ENCODE measurements at regions not wholly inside any gene's neighbourhood (a gene's known extent, or its start where the extent isn't known, plus 50 kb on each side); places are given as distances from the start of the nearest gene placed in this dataset.

DNA sequence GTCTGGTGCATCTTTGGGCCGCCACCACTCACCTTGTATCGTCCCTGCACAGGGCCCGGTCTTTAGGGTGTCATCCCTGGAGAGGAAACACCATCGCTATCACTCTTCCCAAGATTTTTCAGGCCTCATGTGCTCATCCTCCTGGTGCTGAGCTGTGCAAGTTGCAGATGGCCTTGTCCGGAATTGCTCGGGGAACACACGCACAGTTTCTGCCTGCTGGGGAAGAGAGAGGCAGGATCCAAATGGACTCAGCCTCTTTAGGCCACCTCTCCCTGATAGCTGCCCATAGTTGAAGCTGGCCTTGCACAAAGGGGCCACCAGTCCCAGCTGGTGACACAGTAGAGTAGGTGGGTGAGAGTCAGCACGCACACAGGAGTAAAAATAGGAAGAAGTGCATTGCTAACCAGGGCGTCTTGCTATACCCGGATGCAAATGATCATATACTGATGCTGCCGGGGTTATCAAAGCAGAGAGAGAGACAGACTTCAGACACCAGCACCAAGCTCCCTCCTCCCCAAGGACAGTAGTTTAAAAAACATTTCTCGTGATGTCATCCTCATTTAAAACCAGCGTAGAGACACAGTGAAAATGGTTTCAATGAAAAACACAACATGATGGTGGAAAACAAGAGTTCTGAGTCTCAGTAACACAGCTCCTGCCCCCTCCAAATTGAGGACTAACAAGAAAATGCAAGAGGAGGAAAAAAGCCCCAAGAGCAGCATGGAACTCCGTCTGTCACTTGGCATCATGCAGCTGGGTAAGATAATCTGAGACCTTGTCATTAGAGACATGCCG lies 147.5 kb upstream of the NCK2 start:
- POLR2A ChIA-PET (ENCODE audit: partially characterized antibody), result no interaction called here
- no peak overlapping the region for H2BK120ac ChIP-seq (replicated peaks; ENCODE audit: low read depth, low read length)
- H4K20me1 ChIP-seq (replicated peaks in 1 of 2; ENCODE audit: control insufficient read depth in 1 of 2, insufficient read depth in 2 of 2, low read length in 2 of 2), result no peaks in the 10 kb centered on the region
- H3K9ac ChIP-seq (replicated peaks in 1 of 4; ENCODE audit: extremely low read depth in 1 of 4, low read depth in 3 of 4, low read length in 3 of 4), result no peak overlapping the region
- no peak overlapping the region for H3K4me3 ChIP-seq (ENCODE audit: extremely low read depth in 1 of 4, insufficient read depth in 2 of 4, low read depth in 3 of 4, low read length in 4 of 4)
- 89% methylated on average over 15 of the region's 15 CpGs; no CpG with 5 or more reads in 1 of the 2 experiments for WGBS, 2 experiments (ENCODE audit: extremely low coverage in 1 of 2, insufficient coverage in 1 of 2, insufficient read length in 1 of 2, insufficient replicate concordance in 2 of 2, low coverage in 1 of 2, low lambda C conversion rate in 2 of 2, missing lambda C conversion rate in 1 of 2)
- H4K8ac ChIP-seq (ENCODE audit: extremely low read depth, insufficient read depth, low read length), result no peak overlapping the region
- CTCF ChIA-PET (ENCODE audit: partially characterized antibody), result interaction anchor here (0.9 to 3.4 kb wide), 4 partner anchors 13 to 138 kb away, joined by 3 to 18 read pairs (median 4); no protein-coding TSS in a partner anchor
- H4K5ac ChIP-seq (ENCODE audit: insufficient read length, low read depth, low read length), result no peak overlapping the region
- H3K27me3 ChIP-seq (replicated peaks in 1 of 4; ENCODE audit: control insufficient read depth in 3 of 4, extremely low read depth in 1 of 4, insufficient read depth in 3 of 4, low read length in 3 of 4), result no peaks in the 10 kb centered on the region
- H3K27ac ChIP-seq (ENCODE audit: low read depth, low read length), result no peak overlapping the region
- H3K36me3 ChIP-seq (ENCODE audit: control insufficient read depth in 2 of 4, insufficient read depth in 4 of 4, low read length in 3 of 4), result no peaks in the 10 kb centered on the region
- H2AFZ ChIP-seq (ENCODE audit: low read length), result no peak overlapping the region
- no peak overlapping the region for H2AK5ac ChIP-seq (ENCODE audit: low read depth, low read length)
- H3K9me3 ChIP-seq (ENCODE audit: insufficient read depth in 2 of 2, low read depth in 1 of 2, low read length in 1 of 2), result no peaks in the 10 kb centered on the region
- H3K14ac ChIP-seq (ENCODE audit: insufficient read length), result no peak overlapping the region
- FAIRE-seq (no peak), DNase-seq (ENCODE audit: low read depth in 1 of 2, low spot score in 2 of 2) (no peak)
- no peak overlapping the region for H2BK5ac ChIP-seq (ENCODE audit: low read depth, low read length)
- H2BK12ac ChIP-seq (ENCODE audit: low read depth, low read length), result no peak overlapping the region
- H3K79me1 ChIP-seq (ENCODE audit: low read depth, low read length), result no peaks in the 10 kb centered on the region
- H3K23ac ChIP-seq (ENCODE audit: insufficient read length), result no peak overlapping the region
- no peaks in the 10 kb centered on the region for H3K23me2 ChIP-seq (ENCODE audit: low read depth, low read length)
- H4K91ac ChIP-seq (replicated peaks; ENCODE audit: insufficient read length, low read length), result no peak overlapping the region
- H2BK20ac ChIP-seq (ENCODE audit: low read length), result no peak overlapping the region
- no peak overlapping the region for H3K4me2 ChIP-seq (ENCODE audit: insufficient read depth in 1 of 2, low read depth in 2 of 2, low read length in 2 of 2)
- H3K4ac ChIP-seq (replicated peaks; ENCODE audit: insufficient read length, low read depth, low read length), result no peak overlapping the region
- no peak overlapping the region for H3K18ac ChIP-seq (ENCODE audit: extremely low read depth, low read length)
- H3K79me2 ChIP-seq (ENCODE audit: control insufficient read depth in 1 of 2, insufficient read depth in 2 of 2, low read length in 2 of 2), result no peaks in the 10 kb centered on the region
- H3K4me1 ChIP-seq (replicated peaks in 1 of 4; ENCODE audit: control insufficient read depth in 3 of 4, insufficient read depth in 4 of 4, low read length in 3 of 4), result peaks cover 2 to 7% (median 5%) of the 10 kb centered on the region in 4 experiments; a peak in 4 of 7 replicates
- H2BK15ac ChIP-seq (ENCODE audit: low read length), result no peak overlapping the region
- no peak overlapping the region for H3K56ac ChIP-seq (replicated peaks; ENCODE audit: insufficient read length, low read depth, low read length)
- TF ChIP-seq POLR2AphosphoS5 (IDR thresholded peaks at IDR 0.05; ENCODE audit: low read depth, low read length) (no peak), RAD21 (IDR thresholded peaks at IDR 0.05 in 1 of 2, conservative IDR thresholded peaks at IDR 0.05 in 1 of 2; ENCODE audit: low read depth in 2 of 2, low read length in 2 of 2) (no peak), TCF12 (IDR thresholded peaks at IDR 0.05; ENCODE audit: low read depth, low read length) (no peak), YY1 (IDR thresholded peaks at IDR 0.05; ENCODE audit: low read depth, low read length) (no peak)
- TF ChIP-seq, protein P1, sequence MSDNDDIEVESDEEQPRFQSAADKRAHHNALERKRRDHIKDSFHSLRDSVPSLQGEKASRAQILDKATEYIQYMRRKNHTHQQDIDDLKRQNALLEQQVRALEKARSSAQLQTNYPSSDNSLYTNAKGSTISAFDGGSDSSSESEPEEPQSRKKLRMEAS (IDR thresholded peaks at IDR 0.05), result no peak
